Endothelial cell of umbilical vein (primary cell): ENCODE measurements at regions not wholly inside any gene's neighbourhood (a gene's known extent, or its start where the extent isn't known, plus 50 kb on each side); places are given as distances from the start of the nearest gene placed in this dataset.

ENCODE experiments used
- BruUV-seq: library from RNA; stranded (reverse); fragments of 400-500 nt; replicated peaks from 2 replicates; lab custom pipeline; 2021; lab: Mats Ljungman, UMichigan
- CTCF ChIA-PET: fragments of 300-600, 350-600 bp; sonication (Branson Sonifier 250); formaldehyde crosslinking; loops from one replicate; lab custom pipeline; 2021; ENCODE audit warnings: antibody characterized with exemption, inconsistent platforms; lab: Charles Lee
- POLR2A ChIA-PET: fragments of 300-600, 350-600 bp; sonication (Branson Sonifier 250); formaldehyde crosslinking; loops from one replicate; lab custom pipeline; 2021; ENCODE audit warnings: antibody characterized with exemption, inconsistent platforms; lab: Charles Lee
- DNase-seq: peaks from one replicate; pipeline ENCODE4 v3.0.0-alpha.2; 2011; ENCODE audit warnings: low read depth, low spot score
- FAIRE-seq: peaks from 2 replicates; lab custom pipeline; 2011; peaks lifted over from hg19 to GRCh38; lab: Jason Lieb, UNC
- H2AFZ ChIP-seq: 2 replicates; pipeline ENCODE4 v1.6.0; 2012; ENCODE audit warnings: low read depth, low read length, control low read depth, inconsistent platforms
- H3K27ac ChIP-seq: 2 replicates; pipeline ENCODE4 v1.5.1; 2011; ENCODE audit warnings: low read depth, mild to moderate bottlenecking, control low read depth, low read length, moderate library complexity; ENCODE audit not compliant: insufficient read depth
- H3K27me3 ChIP-seq, 2 experiments: 2 replicates each; pipeline versions ENCODE4 v1.6.0 to v1.6.1; 2011; ENCODE audit warnings: low read length in 2 of 2, mixed read lengths in 1 of 2; ENCODE audit not compliant: control insufficient read depth in 2 of 2, insufficient read depth in 2 of 2
- H3K36me3 ChIP-seq, 2 experiments: 2 replicates in 1 of 2; 3 replicates in 1 of 2; pipeline ENCODE4 v1.5.1; 2011; ENCODE audit warnings: low read length in 2 of 2, mild to moderate bottlenecking in 1 of 2, moderate library complexity in 1 of 2; ENCODE audit not compliant: control insufficient read depth in 2 of 2, insufficient read depth in 2 of 2; ENCODE audit errors: extremely low read depth in 1 of 2
- H3K4me1 ChIP-seq: 3 replicates; pipeline ENCODE4 v1.5.1; 2011; ENCODE audit warnings: mild to moderate bottlenecking, low read length; ENCODE audit not compliant: control insufficient read depth, insufficient read depth; ENCODE audit errors: extremely low read depth
- H3K4me2 ChIP-seq: 2 replicates; pipeline ENCODE4 v1.6.1; 2011; ENCODE audit warnings: low read length, control low read depth, mixed read lengths; ENCODE audit not compliant: insufficient read depth
- H3K4me3 ChIP-seq, 3 experiments: fragments of 200-600 bp in 1 of 3; sonication (generic), shearing (Covaris generic) in 1 of 3; replicated peaks in 1 of 3; 2 replicates each; pipeline ENCODE4 v1.5.1; 2011 to 2016; ENCODE audit warnings: control low read depth in 3 of 3, low read length in 3 of 3, mild to moderate bottlenecking in 2 of 3, inconsistent platforms in 1 of 3, low read depth in 1 of 3, moderate library complexity in 1 of 3; ENCODE audit not compliant: insufficient read depth in 1 of 3
- H3K79me2 ChIP-seq: 2 replicates; pipeline ENCODE4 v1.6.0; 2012; ENCODE audit warnings: low read length, inconsistent platforms; ENCODE audit not compliant: control insufficient read depth, insufficient read depth
- H3K9ac ChIP-seq: replicated peaks from 2 replicates; pipeline ENCODE3; 2011; ENCODE audit warnings: low read length, control low read depth; ENCODE audit not compliant: insufficient read depth; ENCODE audit errors: extremely low read depth
- H3K9me1 ChIP-seq: replicated peaks from 3 replicates; pipeline ENCODE4 v1.6.0; 2011; ENCODE audit warnings: mild to moderate bottlenecking, low read length; ENCODE audit not compliant: control insufficient read depth, insufficient read depth; ENCODE audit errors: extremely low read depth
- H3K9me3 ChIP-seq: replicated peaks from 2 replicates; pipeline ENCODE4 v1.5.1; 2012; ENCODE audit warnings: low read length, inconsistent platforms; ENCODE audit not compliant: control insufficient read depth, insufficient read depth
- H4K20me1 ChIP-seq: replicated peaks from 2 replicates; pipeline ENCODE3; 2011; ENCODE audit warnings: mild to moderate bottlenecking, low read length; ENCODE audit not compliant: control insufficient read depth, insufficient read depth; ENCODE audit errors: extremely low read depth
- CTCF ChIP-seq, 2 donors: IDR thresholded peaks; 1 replicate in 1 of 2; 2 replicates in 1 of 2; pipeline ENCODE4 v1.5.1; 2011; ENCODE audit warnings: low read length in 2 of 2, mild to moderate bottlenecking in 2 of 2, moderate library complexity in 2 of 2, control low read depth in 1 of 2, inconsistent platforms in 1 of 2, low read depth in 1 of 2; ENCODE audit not compliant: insufficient read depth in 1 of 2; ENCODE audit errors: extremely low read depth in 1 of 2
- EZH2 ChIP-seq: IDR thresholded peaks from 2 replicates; pipeline ENCODE4 v1.6.1; 2012; ENCODE audit warnings: borderline replicate concordance, low read depth, mild to moderate bottlenecking, moderate library complexity, low read length, inconsistent platforms; ENCODE audit not compliant: severe bottlenecking
- FOS ChIP-seq: IDR thresholded peaks from 2 replicates; pipeline ENCODE4 v1.6.1; 2011; ENCODE audit warnings: mild to moderate bottlenecking, low read length, moderate library complexity, borderline replicate concordance; ENCODE audit not compliant: insufficient read depth
- GATA2 ChIP-seq: IDR thresholded peaks from 2 replicates; pipeline ENCODE4 v1.7.0; 2011; ENCODE audit warnings: low read depth, mild to moderate bottlenecking, moderate library complexity, mixed read lengths, low read length; ENCODE audit not compliant: insufficient read length, insufficient read depth
- JUN ChIP-seq: IDR thresholded peaks from 2 replicates; pipeline ENCODE4 v1.6.1; 2011; ENCODE audit warnings: borderline replicate concordance, low read depth; ENCODE audit not compliant: insufficient read length, insufficient read depth
- MYC ChIP-seq: IDR thresholded peaks from one replicate; pipeline ENCODE4 v1.6.1; 2011; ENCODE audit warnings: mild to moderate bottlenecking, low read depth, low read length
- POLR2A ChIP-seq: IDR thresholded peaks from 2 replicates; pipeline ENCODE4 v1.6.1; 2012; ENCODE audit warnings: low read depth, mild to moderate bottlenecking, control low read depth, low read length
- POLR2AphosphoS5 ChIP-seq: IDR thresholded peaks from 2 replicates; pipeline ENCODE4 v1.6.1; 2012; ENCODE audit warnings: low read depth, mild to moderate bottlenecking, control low read depth, low read length, moderate library complexity; ENCODE audit not compliant: insufficient read depth
- dilution Hi-C: fragments of 300-500 bp; cut with MboI; formaldehyde crosslinking; loops from one replicate; pipeline ENCODE4 v1.15.0; 2019; ENCODE audit warnings: low sequenced_read_pairs; ENCODE audit not compliant: extremely low pct_ligation_motif_present
- intact Hi-C: fragments of 100-400 bp; cut with micrococcal nuclease; formaldehyde crosslinking; loops from one replicate; pipeline ENCODE4 v1.10.0; 2022
- TF ChIP-seq, protein P1 (sequence below): IDR thresholded peaks from 2 replicates; pipeline ENCODE4 v1.6.1; 2011; ENCODE audit not compliant: insufficient read depth, insufficient read length

DNA sequence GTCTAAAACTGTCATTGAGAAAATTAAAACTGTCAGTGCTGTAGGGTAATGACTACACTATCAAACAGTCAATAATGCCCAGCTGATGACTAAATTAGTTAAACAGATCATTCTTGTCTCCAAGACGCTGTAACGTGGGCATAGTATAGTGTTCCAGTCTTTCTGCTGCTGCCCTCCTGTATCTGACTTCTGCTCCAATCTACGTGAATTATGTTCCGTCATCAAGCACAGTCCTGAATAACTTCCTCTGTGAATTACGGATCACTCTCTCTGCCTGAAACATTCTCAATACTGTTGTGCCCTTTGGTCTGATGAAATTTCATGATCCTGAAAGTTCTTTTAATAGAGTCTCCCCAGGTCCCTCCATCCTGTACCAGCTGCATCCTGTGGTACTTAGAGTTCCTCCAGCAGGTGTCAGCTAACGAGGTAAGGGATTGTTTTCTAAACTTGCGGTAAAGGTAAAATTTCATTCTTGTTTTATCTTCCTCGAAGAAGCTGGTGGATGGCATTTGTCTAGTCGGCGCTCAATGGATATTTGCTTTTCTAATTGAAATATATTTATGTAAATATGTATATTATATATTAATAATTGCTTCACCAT, 393.5 kb upstream of the ADARB2 start:
- CTCF ChIA-PET, result no interaction called here
- dilution Hi-C loops, result no loop called here

More for the DNA sequence above, 393.5 kb upstream of the ADARB2 start:
- no peak overlapping the region for H3K4me3 ChIP-seq
- H3K4me1 ChIP-seq, result no peaks in the 10 kb centered on the region
- no TSS peak for BruUV-seq
- no peaks in the 10 kb centered on the region for H3K36me3 ChIP-seq
- H3K9me3 ChIP-seq, result peaks cover 9% of the 10 kb centered on the region
- no peak overlapping the region for H3K4me2 ChIP-seq
- DNase-seq (no peak), FAIRE-seq (no peak)
- no peak overlapping the region for H3K9ac ChIP-seq
- H3K27ac ChIP-seq, result no peak overlapping the region
- intact Hi-C loops, result no loop called here
- no peaks in the 10 kb centered on the region for H4K20me1 ChIP-seq
- TF ChIP-seq MYC, result no peak
- TF ChIP-seq GATA2, result no peak
- no peak for TF ChIP-seq FOS
- TF ChIP-seq EZH2, result no peak
- TF ChIP-seq JUN, result no peak
- TF ChIP-seq POLR2A, result no peak
- TF ChIP-seq POLR2AphosphoS5, result no peak
- TF ChIP-seq, protein P1, sequence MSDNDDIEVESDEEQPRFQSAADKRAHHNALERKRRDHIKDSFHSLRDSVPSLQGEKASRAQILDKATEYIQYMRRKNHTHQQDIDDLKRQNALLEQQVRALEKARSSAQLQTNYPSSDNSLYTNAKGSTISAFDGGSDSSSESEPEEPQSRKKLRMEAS, result no peak
- TF ChIP-seq CTCF (IDR thresholded peaks at IDR 0.05; ENCODE audit: extremely low read depth in 1 of 2, insufficient read depth in 1 of 2, low read depth in 1 of 2, low read length in 2 of 2), result no peak
- no peaks in the 10 kb centered on the region for H3K9me1 ChIP-seq
- POLR2A ChIA-PET, result no interaction called here
- H2AFZ ChIP-seq, result no peak overlapping the region
- H3K79me2 ChIP-seq, result no peaks in the 10 kb centered on the region
- no peaks in the 10 kb centered on the region for H3K27me3 ChIP-seq
